ENCODE measurements at regions not wholly inside any gene's neighbourhood (a gene's known extent, or its start where the extent isn't known, plus 50 kb on each side); places are given as distances from the start of the nearest gene placed in this dataset.

GRCh38 chr14:51507906-51508511 is 143.7 kb upstream of the FRMD6 start:
- DNase-seq = peak; percentile 60 to 81 (median 66)
- TF ChIP-seq POLR2A (IDR thresholded peaks at IDR 0.05) (no peak), CTCF (IDR thresholded peaks at IDR 0.05) (no peak)
- H3K36me3 ChIP-seq = no peaks in the 10 kb centered on the region
- peaks cover 0 to 20% (median 12%) of the 10 kb centered on the region in 12 donors for H3K4me1 ChIP-seq
- WGBS, 4 donors = 32 to 51% (median 38%) methylated on average over 10 to 13 of the region's 13 CpGs
- intact Hi-C loops (cut with DNase I) = loop anchor here in 1 of 10 donors (5.0 kb wide), 1 partner anchor 144 kb away; the partner anchor contains the start of gene FRMD6
- H3K9me3 ChIP-seq = no peaks in the 10 kb centered on the region
- no peak overlapping the region for H3K4me3 ChIP-seq
- peak overlapping the region in 11 of 12 donors; percentile 3 to 77 (median 42) for H3K27ac ChIP-seq
- no peaks in the 10 kb centered on the region for H3K27me3 ChIP-seq
- ATAC-seq = peak; percentile 66 to 82 (median 74)

GRCh38 chr14:51511265-51511664 is 140.4 kb upstream of the FRMD6 start:
- DNase-seq (no peak), ATAC-seq (no peak)
- Histone ChIP-seq H3K4me1 (peaks cover 0 to 21% (median 14%) of the 10 kb centered on the region in 12 donors), H3K9me3 (no peaks in the 10 kb centered on the region), H3K27me3 (no peaks in the 10 kb centered on the region), H3K27ac (no peak overlapping the region), H3K36me3 (no peaks in the 10 kb centered on the region), H3K4me3 (no peak overlapping the region)
- TF ChIP-seq POLR2A (IDR thresholded peaks at IDR 0.05) (no peak), CTCF (IDR thresholded peaks at IDR 0.05) (no peak)
- intact Hi-C loops (cut with DNase I) = no loop called here

GRCh38 chr14:51512316-51512715 is 139.4 kb upstream of the FRMD6 start:
- Histone ChIP-seq H3K9me3 (no peaks in the 10 kb centered on the region), H3K4me3 (no peak overlapping the region), H3K27me3 (no peaks in the 10 kb centered on the region), H3K27ac (no peak overlapping the region), H3K4me1 (peaks cover 0 to 26% (median 12%) of the 10 kb centered on the region in 12 donors), H3K36me3 (no peaks in the 10 kb centered on the region)
- DNase-seq (no peak), ATAC-seq (no peak)
- TF ChIP-seq POLR2A (IDR thresholded peaks at IDR 0.05) = no peak
- no peak for TF ChIP-seq CTCF (IDR thresholded peaks at IDR 0.05)
- intact Hi-C loops (cut with DNase I) = no loop called here
- WGBS, 4 donors = 44 to 78% (median 62%) methylated on average over 2 of the region's 2 CpGs

GRCh38 chr14:51513281-51513680 is 138.4 kb upstream of the FRMD6 start:
- no peaks in the 10 kb centered on the region for H3K9me3 ChIP-seq
- ATAC-seq = no peak
- intact Hi-C loops (cut with DNase I) = no loop called here
- no peaks in the 10 kb centered on the region for H3K27me3 ChIP-seq
- 94 to 97% (median 96%) methylated on average over 3 of the region's 3 CpGs for WGBS, 4 donors
- no peaks in the 10 kb centered on the region for H3K36me3 ChIP-seq
- H3K4me3 ChIP-seq = no peak overlapping the region
- DNase-seq = no peak
- H3K4me1 ChIP-seq = peaks cover 0 to 17% (median 5%) of the 10 kb centered on the region in 12 donors
- H3K27ac ChIP-seq = no peak overlapping the region
- TF ChIP-seq CTCF (IDR thresholded peaks at IDR 0.05) (no peak), POLR2A (IDR thresholded peaks at IDR 0.05) (no peak)

Measured in heart left ventricle (tissue), 16 donors.